GM12873 (cell line): ENCODE measurements at regions not wholly inside any gene's neighbourhood (a gene's known extent, or its start where the extent isn't known, plus 50 kb on each side); places are given as distances from the start of the nearest gene placed in this dataset.

Experiments used
- TF ChIP-seq, protein P1 (sequence below): IDR thresholded peaks from 2 replicates; pipeline ENCODE4 v1.5.1; 2012; ENCODE audit warnings: low read depth, mild to moderate bottlenecking, moderate library complexity, low read length, control low read depth; ENCODE audit not compliant: insufficient read depth; ENCODE audit errors: missing control alignments

- TF ChIP-seq, protein P1, sequence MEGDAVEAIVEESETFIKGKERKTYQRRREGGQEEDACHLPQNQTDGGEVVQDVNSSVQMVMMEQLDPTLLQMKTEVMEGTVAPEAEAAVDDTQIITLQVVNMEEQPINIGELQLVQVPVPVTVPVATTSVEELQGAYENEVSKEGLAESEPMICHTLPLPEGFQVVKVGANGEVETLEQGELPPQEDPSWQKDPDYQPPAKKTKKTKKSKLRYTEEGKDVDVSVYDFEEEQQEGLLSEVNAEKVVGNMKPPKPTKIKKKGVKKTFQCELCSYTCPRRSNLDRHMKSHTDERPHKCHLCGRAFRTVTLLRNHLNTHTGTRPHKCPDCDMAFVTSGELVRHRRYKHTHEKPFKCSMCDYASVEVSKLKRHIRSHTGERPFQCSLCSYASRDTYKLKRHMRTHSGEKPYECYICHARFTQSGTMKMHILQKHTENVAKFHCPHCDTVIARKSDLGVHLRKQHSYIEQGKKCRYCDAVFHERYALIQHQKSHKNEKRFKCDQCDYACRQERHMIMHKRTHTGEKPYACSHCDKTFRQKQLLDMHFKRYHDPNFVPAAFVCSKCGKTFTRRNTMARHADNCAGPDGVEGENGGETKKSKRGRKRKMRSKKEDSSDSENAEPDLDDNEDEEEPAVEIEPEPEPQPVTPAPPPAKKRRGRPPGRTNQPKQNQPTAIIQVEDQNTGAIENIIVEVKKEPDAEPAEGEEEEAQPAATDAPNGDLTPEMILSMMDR, result peak; percentile 33
These were observed 543.4 kb downstream of the GBE1 start for GRCh38 chr3:81218023-81218422.

- TF ChIP-seq, protein P1, result no peak
These were observed 544.3 kb downstream of the GBE1 start for GRCh38 chr3:81217101-81217500.

DNA sequence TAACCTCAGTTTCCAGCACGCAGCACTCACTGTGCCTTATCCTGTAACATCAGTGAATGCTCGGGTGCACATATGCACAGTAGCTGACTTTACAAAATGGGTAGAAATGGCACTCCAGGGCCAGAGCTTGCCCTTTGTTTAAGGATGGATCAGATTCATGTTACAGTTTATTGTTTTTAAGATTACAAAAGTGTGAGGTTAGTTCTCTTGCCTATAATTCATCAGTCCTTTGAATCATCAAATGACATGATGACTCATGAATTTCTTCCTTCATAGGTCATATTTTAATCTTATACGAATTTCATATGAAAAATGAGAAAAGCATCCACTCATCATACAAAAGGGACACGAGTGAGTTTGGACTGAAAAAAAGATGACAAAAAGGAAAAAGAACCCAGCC is 545.3 kb downstream of the GBE1 start:
- TF ChIP-seq, protein P1, result no peak

DNA sequence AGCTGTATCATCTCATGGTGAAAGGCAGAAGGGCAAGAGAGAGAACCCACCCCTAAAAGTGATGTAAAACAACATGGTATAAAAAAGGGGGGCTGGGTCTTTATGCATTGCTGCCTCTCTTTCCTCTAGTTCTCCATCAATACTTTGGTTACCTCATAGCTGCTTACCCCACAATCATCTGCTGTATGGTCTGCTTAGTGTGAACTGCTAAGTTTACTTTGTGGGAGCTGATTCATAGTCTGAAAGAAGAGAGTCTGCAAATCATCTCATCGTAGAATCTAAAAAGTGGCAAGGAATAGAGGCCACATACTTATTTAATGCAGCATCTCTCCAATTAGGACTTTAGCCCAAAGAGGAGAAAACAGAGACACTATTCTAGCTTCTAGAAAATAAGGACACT is 546.8 kb downstream of the GBE1 start:
- TF ChIP-seq, protein P1, result no peak

- TF ChIP-seq, protein P1, result no peak
These were observed 561.9 kb downstream of the GBE1 start for GRCh38 chr3:81199587-81199986.

GRCh38 chr3:81198756-81199155 is 562.7 kb downstream of the GBE1 start:
- TF ChIP-seq, protein P1, result no peak

- TF ChIP-seq, protein P1, result no peak
These were observed 563.2 kb downstream of the GBE1 start for GRCh38 chr3:81198216-81198615.
